H9 (cell line): ENCODE measurements at regions not wholly inside any gene's neighbourhood (a gene's known extent, or its start where the extent isn't known, plus 50 kb on each side); places are given as distances from the start of the nearest gene placed in this dataset.

Experiments
- DNase-seq: peaks from one replicate; pipeline ENCODE4 v3.0.0-alpha.2; 2017
- H2AFZ ChIP-seq: one replicate; pipeline ENCODE4 v1.6.1; 2013; ENCODE audit warnings: mild to moderate bottlenecking, low read length, control low read depth, moderate library complexity
- H2AK5ac ChIP-seq: 2 replicates; pipeline ENCODE4 v1.6.1; 2013; ENCODE audit warnings: low read length, control low read depth, mixed read lengths; ENCODE audit not compliant: insufficient read length
- H2BK120ac ChIP-seq: one replicate; pipeline ENCODE4 v1.6.1; 2013; ENCODE audit warnings: low read depth, mild to moderate bottlenecking, low read length, control low read depth, inconsistent platforms; ENCODE audit not compliant: poor library complexity, severe bottlenecking
- H2BK12ac ChIP-seq: 2 replicates; pipeline ENCODE4 v1.6.1; 2013; ENCODE audit warnings: low read length, control low read depth, mixed read lengths, low read depth; ENCODE audit not compliant: insufficient read length
- H2BK15ac ChIP-seq: 2 replicates; pipeline ENCODE4 v1.6.1; 2013; ENCODE audit warnings: low read depth, low read length, control low read depth
- H2BK20ac ChIP-seq: one replicate; pipeline ENCODE4 v1.6.1; 2013; ENCODE audit warnings: low read depth, mild to moderate bottlenecking, low read length, control low read depth, inconsistent platforms; ENCODE audit not compliant: poor library complexity, severe bottlenecking
- H2BK5ac ChIP-seq: 2 replicates; pipeline ENCODE4 v1.6.1; 2013; ENCODE audit warnings: low read length, control low read depth, mixed read lengths; ENCODE audit not compliant: insufficient read length
- H3K14ac ChIP-seq: 2 replicates; pipeline ENCODE4 v1.6.1; 2013; ENCODE audit warnings: low read length, control low read depth; ENCODE audit not compliant: insufficient read depth
- H3K18ac ChIP-seq: 2 replicates; pipeline ENCODE4 v1.6.1; 2013; ENCODE audit warnings: low read depth, mild to moderate bottlenecking, mixed read lengths, low read length, control low read depth; ENCODE audit not compliant: insufficient read length
- H3K23ac ChIP-seq: 2 replicates; pipeline ENCODE4 v1.6.1; 2013; ENCODE audit warnings: low read length, control low read depth, mixed read lengths, low read depth; ENCODE audit not compliant: insufficient read length
- H3K23me2 ChIP-seq: 2 replicates; pipeline ENCODE4 v1.6.1; 2013; ENCODE audit warnings: low read depth, mild to moderate bottlenecking, mixed read lengths, low read length, control low read depth; ENCODE audit not compliant: insufficient read length, poor library complexity, severe bottlenecking
- H3K27ac ChIP-seq: 2 replicates; pipeline ENCODE4 v1.5.1; 2013; ENCODE audit warnings: low read length, control low read depth, mixed read lengths, low read depth; ENCODE audit not compliant: insufficient read length
- H3K27me3 ChIP-seq: 2 replicates; pipeline ENCODE4 v1.6.1; 2013; ENCODE audit warnings: low read length, control low read depth, inconsistent platforms; ENCODE audit not compliant: insufficient read depth
- H3K4ac ChIP-seq: 2 replicates; pipeline ENCODE4 v1.6.1; 2013; ENCODE audit warnings: low read depth, mild to moderate bottlenecking, control low read depth, inconsistent platforms, low read length, moderate library complexity
- H3K4me1 ChIP-seq: 2 replicates; pipeline ENCODE4 v1.6.1; 2013; ENCODE audit warnings: low read length, control low read depth, inconsistent platforms; ENCODE audit not compliant: insufficient read depth
- H3K4me2 ChIP-seq: 2 replicates; pipeline ENCODE4 v1.6.1; 2013; ENCODE audit warnings: low read length, control low read depth, mixed read lengths; ENCODE audit not compliant: insufficient read length, insufficient read depth
- H3K56ac ChIP-seq: 2 replicates; pipeline ENCODE4 v1.6.1; 2013; ENCODE audit warnings: low read depth, mild to moderate bottlenecking, mixed read lengths, low read length, control low read depth; ENCODE audit not compliant: insufficient read length
- H3K79me1 ChIP-seq: 2 replicates; pipeline ENCODE4 v1.6.1; 2013; ENCODE audit warnings: low read depth, mild to moderate bottlenecking, moderate library complexity, low read length, control low read depth, inconsistent platforms; ENCODE audit not compliant: insufficient read depth, poor library complexity, severe bottlenecking
- H3K79me2 ChIP-seq: 2 replicates; pipeline ENCODE4 v1.6.1; 2013; ENCODE audit warnings: low read length, control low read depth, inconsistent platforms; ENCODE audit not compliant: insufficient read depth
- H3K9ac ChIP-seq: 2 replicates; pipeline ENCODE4 v1.6.1; 2013; ENCODE audit warnings: low read length, control low read depth, mixed read lengths; ENCODE audit not compliant: insufficient read length; ENCODE audit errors: extremely low read depth
- H3K9me3 ChIP-seq: one replicate; pipeline ENCODE4 v1.6.1; 2013; ENCODE audit warnings: low read depth, low read length, inconsistent platforms; ENCODE audit not compliant: control insufficient read depth
- H3T11ph ChIP-seq: one replicate; pipeline ENCODE4 v1.6.1; 2013; ENCODE audit warnings: mild to moderate bottlenecking, low read length, control low read depth, inconsistent platforms
- H4K20me1 ChIP-seq: one replicate; pipeline ENCODE4 v1.6.1; 2013; ENCODE audit not compliant: control insufficient read depth, insufficient read length, insufficient read depth
- H4K5ac ChIP-seq: 2 replicates; pipeline ENCODE4 v1.6.1; 2013; ENCODE audit warnings: low read depth, mild to moderate bottlenecking, mixed read lengths, low read length, control low read depth; ENCODE audit not compliant: insufficient read length
- H4K8ac ChIP-seq: replicated peaks from 2 replicates; pipeline ENCODE4 v1.6.1; 2013; ENCODE audit warnings: low read length, control low read depth, mixed read lengths, low read depth; ENCODE audit not compliant: insufficient read length
- H4K91ac ChIP-seq: 2 replicates; pipeline ENCODE4 v1.6.1; 2013; ENCODE audit warnings: low read depth, mild to moderate bottlenecking, moderate library complexity, mixed read lengths, low read length, control low read depth; ENCODE audit not compliant: insufficient read length
- H3K27ac Mint-ChIP-seq, 3 experiments: 2 replicates in 2 of 3; 3 replicates in 1 of 3; pipeline ENCODE4 v1.8.0; 2020 to 2021; ENCODE audit warnings: mixed read lengths in 3 of 3, mild to moderate bottlenecking in 1 of 3, moderate library complexity in 1 of 3
- H3K27me3 Mint-ChIP-seq: 2 replicates; pipeline ENCODE4 v1.8.0; 2021; ENCODE audit warnings: low read depth, mild to moderate bottlenecking, moderate library complexity, mixed read lengths
- H3K36me3 Mint-ChIP-seq, 3 experiments: 2 replicates in 2 of 3; 3 replicates in 1 of 3; pipeline ENCODE4 v1.8.0; 2020 to 2021; ENCODE audit warnings: low read depth in 3 of 3, mixed read lengths in 3 of 3; ENCODE audit not compliant: insufficient read depth in 1 of 3
- H3K4me1 Mint-ChIP-seq, 2 experiments: 2 replicates each; pipeline ENCODE4 v1.8.0; 2020; ENCODE audit warnings: mixed read lengths in 2 of 2
- H3K4me3 Mint-ChIP-seq, 2 experiments: 2 replicates in 1 of 2; 3 replicates in 1 of 2; pipeline ENCODE4 v1.8.0; 2020 to 2021; ENCODE audit warnings: mild to moderate bottlenecking in 2 of 2, mixed read lengths in 2 of 2, moderate library complexity in 1 of 2
- H3K9me3 Mint-ChIP-seq, 2 experiments: 2 replicates in 1 of 2; 3 replicates in 1 of 2; pipeline ENCODE4 v1.8.0; 2020; ENCODE audit warnings: mild to moderate bottlenecking in 2 of 2, mixed read lengths in 2 of 2, moderate library complexity in 1 of 2
- CTCF ChIP-seq: fragments of 200-600 bp; sonication (generic); conservative IDR thresholded peaks from 3 replicates; pipeline ENCODE4 v1.8.0; 2021; ENCODE audit warnings: antibody characterized with exemption, mild to moderate bottlenecking
- WGBS: extraction: QIAGEN DNeasy Blood & Tissue Kit; methylation state at CpG from one replicate; pipeline ENCODE4 v1.1.7; 2013; ENCODE audit warnings: missing lambda C conversion rate, low lambda C conversion rate, mixed read lengths; ENCODE audit not compliant: insufficient read length; ENCODE audit errors: extremely low coverage; 5-methylcytosine and 5-hydroxymethylcytosine counted together

- WGBS: no CpG with 5 or more reads among the region's 1 CpG
- no peak overlapping the region for H2BK20ac ChIP-seq
- DNase-seq: no peak
- H3K56ac ChIP-seq: no peak overlapping the region
- no peak overlapping the region for H2BK15ac ChIP-seq
- no peak overlapping the region for H3K27ac ChIP-seq
- H3K18ac ChIP-seq: no peak overlapping the region
- no peaks in the 10 kb centered on the region for H3K79me1 ChIP-seq
- no peak overlapping the region for H4K8ac ChIP-seq
- H3K9ac ChIP-seq: no peak overlapping the region
- no peaks in the 10 kb centered on the region for H3K79me2 ChIP-seq
- H4K5ac ChIP-seq: no peak overlapping the region
- no peak overlapping the region for H3K14ac ChIP-seq
- Mint-ChIP-seq H3K27me3 (no peaks in the 10 kb centered on the region), H3K27ac (no peak overlapping the region), H3K9me3 (no peaks in the 10 kb centered on the region), H3K4me3 (no peak overlapping the region), H3K36me3 (no peaks in the 10 kb centered on the region), H3K4me1 (no peaks in the 10 kb centered on the region)
- no peak overlapping the region for H4K91ac ChIP-seq
- no peak overlapping the region for H2BK12ac ChIP-seq
- TF ChIP-seq CTCF: no peak
- no peaks in the 10 kb centered on the region for H3K9me3 ChIP-seq
- no peak overlapping the region for H2AFZ ChIP-seq
- no peaks in the 10 kb centered on the region for H4K20me1 ChIP-seq
- H3K27me3 ChIP-seq: no peaks in the 10 kb centered on the region
- H3K4me2 ChIP-seq: no peak overlapping the region
- no peak overlapping the region for H3T11ph ChIP-seq
- no peak overlapping the region for H2BK120ac ChIP-seq
- H3K23ac ChIP-seq: no peak overlapping the region
- H3K23me2 ChIP-seq: no peaks in the 10 kb centered on the region
- H3K4me1 ChIP-seq: no peaks in the 10 kb centered on the region
- no peak overlapping the region for H2BK5ac ChIP-seq
- no peak overlapping the region for H3K4ac ChIP-seq
- H2AK5ac ChIP-seq: no peak overlapping the region
Observed at GRCh38 chr12:105968025-105968424, 170.7 kb downstream of the NUAK1 start.
